Body of pancreas (tissue), 4 donors: ENCODE measurements at regions not wholly inside any gene's neighbourhood (a gene's known extent, or its start where the extent isn't known, plus 50 kb on each side); places are given as distances from the start of the nearest gene placed in this dataset.

Experiments used
- POLR2A ChIP-seq, 3 donors: fragments of 450-650 bp; IDR thresholded peaks; one replicate each; pipeline ENCODE4 v1.6.1; 2016; ENCODE audit warnings: antibody characterized with exemption in 3 of 3, mild to moderate bottlenecking in 2 of 3
- TF ChIP-seq, protein P1 (sequence below), 7 experiments: fragments of 450-650 bp in 4 of 7; fragments of 200-600 bp in 3 of 7; sonication (generic) in 3 of 7; IDR thresholded peaks; one replicate each; pipeline ENCODE4 v1.5.1; 2016 to 2019; ENCODE audit warnings: antibody characterized with exemption in 7 of 7

DNA sequence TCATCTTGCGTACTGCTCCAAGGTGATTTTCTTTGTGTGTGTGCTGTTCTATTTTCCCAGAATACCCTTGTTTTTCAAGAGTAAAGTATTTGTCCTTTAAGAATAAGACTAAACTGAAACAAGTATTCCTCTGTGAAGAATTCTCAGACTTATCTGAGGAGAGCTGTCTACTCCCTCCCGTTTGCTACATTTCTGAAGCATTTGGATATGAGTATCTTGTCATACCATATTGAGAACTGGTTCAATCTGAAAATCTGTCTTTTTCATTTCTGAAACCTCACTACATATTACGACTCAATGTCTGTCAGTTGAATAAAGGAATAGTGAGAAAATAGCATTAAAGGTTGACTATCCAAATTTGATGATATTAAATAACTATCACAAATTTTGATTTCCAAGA lies 159.4 kb downstream of the PMAIP1 start:
- TF ChIP-seq, protein P1, sequence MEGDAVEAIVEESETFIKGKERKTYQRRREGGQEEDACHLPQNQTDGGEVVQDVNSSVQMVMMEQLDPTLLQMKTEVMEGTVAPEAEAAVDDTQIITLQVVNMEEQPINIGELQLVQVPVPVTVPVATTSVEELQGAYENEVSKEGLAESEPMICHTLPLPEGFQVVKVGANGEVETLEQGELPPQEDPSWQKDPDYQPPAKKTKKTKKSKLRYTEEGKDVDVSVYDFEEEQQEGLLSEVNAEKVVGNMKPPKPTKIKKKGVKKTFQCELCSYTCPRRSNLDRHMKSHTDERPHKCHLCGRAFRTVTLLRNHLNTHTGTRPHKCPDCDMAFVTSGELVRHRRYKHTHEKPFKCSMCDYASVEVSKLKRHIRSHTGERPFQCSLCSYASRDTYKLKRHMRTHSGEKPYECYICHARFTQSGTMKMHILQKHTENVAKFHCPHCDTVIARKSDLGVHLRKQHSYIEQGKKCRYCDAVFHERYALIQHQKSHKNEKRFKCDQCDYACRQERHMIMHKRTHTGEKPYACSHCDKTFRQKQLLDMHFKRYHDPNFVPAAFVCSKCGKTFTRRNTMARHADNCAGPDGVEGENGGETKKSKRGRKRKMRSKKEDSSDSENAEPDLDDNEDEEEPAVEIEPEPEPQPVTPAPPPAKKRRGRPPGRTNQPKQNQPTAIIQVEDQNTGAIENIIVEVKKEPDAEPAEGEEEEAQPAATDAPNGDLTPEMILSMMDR (IDR thresholded peaks at IDR 0.05), result no peak
- TF ChIP-seq POLR2A (IDR thresholded peaks at IDR 0.05), result no peak
